Gastrocnemius medialis (tissue), 4 donors: ENCODE measurements at regions not wholly inside any gene's neighbourhood (a gene's known extent, or its start where the extent isn't known, plus 50 kb on each side); places are given as distances from the start of the nearest gene placed in this dataset.

Experiments used
- POLR2A ChIP-seq, 2 donors: fragments of 450-650 bp; IDR thresholded peaks; one replicate each; pipeline ENCODE4 v1.6.1; 2017; ENCODE audit warnings: antibody characterized with exemption in 2 of 2, mild to moderate bottlenecking in 2 of 2, moderate library complexity in 2 of 2
- TF ChIP-seq, protein P1 (sequence below), 5 experiments: fragments of 450-650 bp in 3 of 5; fragments of 200-600 bp in 2 of 5; sonication (generic) in 2 of 5; IDR thresholded peaks in 4 of 5; conservative IDR thresholded peaks in 1 of 5; 1 replicate in 4 of 5; 2 replicates in 1 of 5; pipeline ENCODE4 v1.5.1; 2016 to 2019; ENCODE audit warnings: antibody characterized with exemption in 5 of 5, mild to moderate bottlenecking in 3 of 5, moderate library complexity in 3 of 5

DNA sequence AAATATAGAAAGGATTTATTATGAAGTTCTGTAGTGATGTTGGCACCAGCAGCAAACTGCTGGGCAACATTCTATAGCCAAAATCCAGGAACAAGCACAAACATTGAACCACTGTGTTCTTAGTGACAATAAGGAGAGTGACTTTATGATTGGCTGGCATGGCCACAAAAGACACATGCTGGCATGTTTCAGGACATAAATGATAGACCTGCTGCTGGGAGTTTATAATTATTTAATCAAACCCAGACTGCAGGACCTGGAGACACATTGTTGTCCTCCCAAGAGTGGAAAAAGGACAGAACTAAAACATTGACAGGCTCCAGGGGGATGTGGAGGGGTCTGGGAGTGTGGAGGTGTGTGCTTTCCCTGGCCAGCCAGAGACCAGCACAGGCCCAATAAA, 255.3 kb upstream of the LRTM1 start:
- TF ChIP-seq POLR2A (IDR thresholded peaks at IDR 0.05), result no peak
- TF ChIP-seq, protein P1, sequence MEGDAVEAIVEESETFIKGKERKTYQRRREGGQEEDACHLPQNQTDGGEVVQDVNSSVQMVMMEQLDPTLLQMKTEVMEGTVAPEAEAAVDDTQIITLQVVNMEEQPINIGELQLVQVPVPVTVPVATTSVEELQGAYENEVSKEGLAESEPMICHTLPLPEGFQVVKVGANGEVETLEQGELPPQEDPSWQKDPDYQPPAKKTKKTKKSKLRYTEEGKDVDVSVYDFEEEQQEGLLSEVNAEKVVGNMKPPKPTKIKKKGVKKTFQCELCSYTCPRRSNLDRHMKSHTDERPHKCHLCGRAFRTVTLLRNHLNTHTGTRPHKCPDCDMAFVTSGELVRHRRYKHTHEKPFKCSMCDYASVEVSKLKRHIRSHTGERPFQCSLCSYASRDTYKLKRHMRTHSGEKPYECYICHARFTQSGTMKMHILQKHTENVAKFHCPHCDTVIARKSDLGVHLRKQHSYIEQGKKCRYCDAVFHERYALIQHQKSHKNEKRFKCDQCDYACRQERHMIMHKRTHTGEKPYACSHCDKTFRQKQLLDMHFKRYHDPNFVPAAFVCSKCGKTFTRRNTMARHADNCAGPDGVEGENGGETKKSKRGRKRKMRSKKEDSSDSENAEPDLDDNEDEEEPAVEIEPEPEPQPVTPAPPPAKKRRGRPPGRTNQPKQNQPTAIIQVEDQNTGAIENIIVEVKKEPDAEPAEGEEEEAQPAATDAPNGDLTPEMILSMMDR (IDR thresholded peaks at IDR 0.05 in 4 of 5, conservative IDR thresholded peaks at IDR 0.05 in 1 of 5), result no peak
